H1 (cell line): ENCODE measurements at regions not wholly inside any gene's neighbourhood (a gene's known extent, or its start where the extent isn't known, plus 50 kb on each side); places are given as distances from the start of the nearest gene placed in this dataset.

Source experiments
- CREB1 ChIP-seq: IDR thresholded peaks from 2 replicates; pipeline ENCODE4 v1.6.1; 2012; ENCODE audit warnings: inconsistent platforms
- FOSL1 ChIP-seq: IDR thresholded peaks from 2 replicates; pipeline ENCODE4 v1.6.1; 2011; ENCODE audit warnings: mild to moderate bottlenecking, low read depth, low read length, moderate library complexity; ENCODE audit not compliant: insufficient read depth
- HDAC6 ChIP-seq: IDR thresholded peaks from one replicate; pipeline ENCODE4 v1.7.1; 2012; ENCODE audit warnings: low read depth, mild to moderate bottlenecking, inconsistent platforms, low read length, moderate library complexity
- USF2 ChIP-seq: IDR thresholded peaks from 2 replicates; pipeline ENCODE4 v1.6.1; 2011; ENCODE audit warnings: low read length, improper control_type of control experiment

- TF ChIP-seq FOSL1 (no peak), CREB1 (no peak), HDAC6 (no peak), USF2 (no peak)
- TF ChIP-seq, all 59 proteins: peak for 0
Observed at GRCh38 chr16:9399573-9399972, 308.1 kb downstream of the HAPSTR1 start (continued).
